ELR (cell line): ENCODE measurements at regions not wholly inside any gene's neighbourhood (a gene's known extent, or its start where the extent isn't known, plus 50 kb on each side); places are given as distances from the start of the nearest gene placed in this dataset.
"Not testable (repeated sequence)": the region's sequence is repeated elsewhere in the genome, so short reads cannot be mapped to it uniquely, and the experiment has no call there.

Experiments used
- DNase-seq: peaks from one replicate; pipeline ENCODE4 v3.0.0-alpha.2; 2015; ENCODE audit warnings: low read depth

GRCh38 chr5:106574820-106575219 lies 1095.9 kb downstream of the EFNA5 start:
- DNase-seq = no peak

GRCh38 chr5:106566031-106566430 lies 1104.7 kb downstream of the EFNA5 start:
- no peak for DNase-seq

GRCh38 chr5:106545325-106545724 lies 1125.4 kb downstream of the EFNA5 start:
- peak; percentile 1 for DNase-seq

- DNase-seq = no peak
These were observed 1127.4 kb downstream of the EFNA5 start for GRCh38 chr5:106543330-106543729.

GRCh38 chr5:106530150-106530549 lies 1140.6 kb downstream of the EFNA5 start:
- DNase-seq = no peak

GRCh38 chr5:106525438-106525837 lies 1145.3 kb downstream of the EFNA5 start:
- DNase-seq = no peak

GRCh38 chr5:106523852-106524251 lies 1146.9 kb downstream of the EFNA5 start:
- peak; percentile 53 for DNase-seq

GRCh38 chr5:106522296-106522695 lies 1148.4 kb downstream of the EFNA5 start:
- peak; percentile 9 for DNase-seq

GRCh38 chr5:106521701-106522100 lies 1149.0 kb downstream of the EFNA5 start:
- peak; percentile 84 for DNase-seq

- no peak for DNase-seq
These were observed 1160.4 kb downstream of the EFNA5 start for GRCh38 chr5:106510321-106510720.

GRCh38 chr5:106508894-106509293 lies 1161.8 kb downstream of the EFNA5 start:
- no peak for DNase-seq

- no peak for DNase-seq
These were observed 1176.8 kb downstream of the EFNA5 start for GRCh38 chr5:106493910-106494309.

GRCh38 chr5:106489004-106489403 lies 1181.7 kb downstream of the EFNA5 start:
- no peak for DNase-seq

GRCh38 chr5:106488407-106488806 lies 1182.3 kb downstream of the EFNA5 start:
- no peak for DNase-seq

- peak; percentile 6 for DNase-seq
These were observed 1189.4 kb downstream of the EFNA5 start for GRCh38 chr5:106481374-106481773.

GRCh38 chr5:106476630-106477029 lies 1194.1 kb downstream of the EFNA5 start:
- no peak for DNase-seq

- no peak for DNase-seq
These were observed 1196.7 kb downstream of the EFNA5 start for GRCh38 chr5:106474066-106474465.

GRCh38 chr5:106459541-106459940 lies 1211.2 kb downstream of the EFNA5 start:
- no peak for DNase-seq

GRCh38 chr5:106454651-106455415 lies 1215.9 kb downstream of the EFNA5 start:
- DNase-seq = peak; percentile 51

- no peak for DNase-seq
These were observed 1216.7 kb downstream of the EFNA5 start for GRCh38 chr5:106454050-106454449.

- DNase-seq = no peak
These were observed 1218.7 kb downstream of the EFNA5 start for GRCh38 chr5:106451998-106452397.

GRCh38 chr5:106443746-106444145 lies 1227.0 kb downstream of the EFNA5 start:
- no peak for DNase-seq

GRCh38 chr5:106435185-106435584 lies 1235.6 kb downstream of the EFNA5 start:
- DNase-seq = no peak

- not testable (repeated sequence) for DNase-seq
These were observed 1240.0 kb downstream of the EFNA5 start for GRCh38 chr5:106430733-106431132.
